HG03558 (cell line): ENCODE measurements at regions not wholly inside any gene's neighbourhood (a gene's known extent, or its start where the extent isn't known, plus 50 kb on each side); places are given as distances from the start of the nearest gene placed in this dataset.
"Not testable (repeated sequence)": the region's sequence is repeated elsewhere in the genome, so short reads cannot be mapped to it uniquely, and the experiment has no call there.

Experiments
- ATAC-seq: cut with Tn5 transposase; IDR thresholded peaks from one replicate; pipeline ENCODE4 v1.9.1; 2021; ENCODE audit warnings: moderate number of reproducible peaks; ENCODE audit not compliant: unreplicated experiment; ENCODE audit errors: extremely low read depth

DNA sequence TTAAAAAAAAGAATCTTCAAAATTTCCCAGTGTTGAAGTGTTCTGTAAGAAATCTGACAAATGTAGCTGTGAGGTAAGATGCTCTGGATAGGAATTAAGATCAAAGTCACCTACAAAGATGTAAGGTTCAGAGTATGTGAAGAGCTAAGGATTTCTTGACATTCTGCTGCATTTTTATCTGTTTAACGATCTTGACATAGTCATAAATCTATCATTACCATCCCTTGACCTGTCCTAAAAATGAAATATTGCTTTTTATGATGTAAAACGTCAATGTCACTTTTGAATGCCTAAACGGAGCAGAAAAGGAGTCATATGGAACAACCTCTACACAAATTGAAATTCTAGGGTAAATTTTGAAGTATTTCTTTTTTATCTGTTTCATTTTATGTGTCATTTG, 939.3 kb downstream of the CDH18 start:
- ATAC-seq = no peak

DNA sequence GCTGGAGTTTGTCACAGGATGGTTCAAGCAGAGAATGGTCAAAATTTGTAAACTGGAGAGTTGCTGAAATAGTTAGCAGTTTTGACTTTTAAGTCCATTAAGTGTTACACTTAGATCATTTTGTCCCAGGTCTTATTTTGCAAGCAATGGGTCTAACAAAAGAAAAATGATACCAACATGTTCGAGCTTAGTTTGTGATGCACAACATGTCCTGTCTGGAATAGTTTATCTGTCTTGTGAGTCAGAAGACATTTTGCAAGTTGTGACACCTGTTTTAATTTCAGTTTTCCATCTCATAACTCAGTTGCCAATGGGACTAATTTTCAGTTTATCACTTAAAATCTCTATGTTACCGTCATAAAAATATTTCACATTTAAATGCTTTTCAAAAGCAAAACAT, 929.8 kb downstream of the CDH18 start:
- ATAC-seq = no peak

DNA sequence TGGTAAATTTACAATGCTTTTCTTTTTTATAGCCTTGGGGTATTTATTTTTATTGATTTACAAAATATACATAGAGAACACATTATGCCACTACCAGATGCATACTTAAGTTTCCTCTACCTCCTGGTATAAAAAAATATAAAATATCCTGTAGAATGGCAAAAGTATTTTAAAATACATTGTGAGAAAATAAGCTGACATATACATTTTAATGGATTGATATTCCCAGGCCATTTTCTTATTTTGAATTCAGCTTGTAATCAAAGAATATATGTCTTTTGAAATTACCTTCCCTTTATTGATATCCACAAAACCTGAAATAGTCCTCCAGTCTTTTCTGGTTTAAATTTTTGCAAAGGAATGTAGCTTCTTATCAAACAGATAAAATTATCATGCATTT, 923.9 kb downstream of the CDH18 start:
- no peak for ATAC-seq

DNA sequence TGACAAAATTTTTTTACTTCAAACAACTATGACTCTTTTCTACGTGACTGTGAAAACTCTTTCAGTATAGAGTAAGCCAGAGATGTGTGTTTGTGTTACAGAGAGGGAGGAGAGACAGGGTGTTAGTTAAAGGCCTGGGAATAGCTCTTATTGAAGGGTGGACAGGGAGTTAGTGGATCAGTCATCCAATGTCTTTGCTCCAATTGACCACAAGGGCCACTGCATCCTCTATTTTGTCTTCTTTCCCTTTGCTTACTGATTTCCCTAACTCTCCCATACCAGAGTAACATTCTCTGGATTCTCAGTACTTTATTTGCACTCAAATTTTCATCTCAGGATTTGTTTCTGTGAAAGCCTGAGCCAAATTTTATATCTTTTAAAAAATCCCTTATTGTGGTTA, 920.3 kb downstream of the CDH18 start:
- ATAC-seq = no peak

DNA sequence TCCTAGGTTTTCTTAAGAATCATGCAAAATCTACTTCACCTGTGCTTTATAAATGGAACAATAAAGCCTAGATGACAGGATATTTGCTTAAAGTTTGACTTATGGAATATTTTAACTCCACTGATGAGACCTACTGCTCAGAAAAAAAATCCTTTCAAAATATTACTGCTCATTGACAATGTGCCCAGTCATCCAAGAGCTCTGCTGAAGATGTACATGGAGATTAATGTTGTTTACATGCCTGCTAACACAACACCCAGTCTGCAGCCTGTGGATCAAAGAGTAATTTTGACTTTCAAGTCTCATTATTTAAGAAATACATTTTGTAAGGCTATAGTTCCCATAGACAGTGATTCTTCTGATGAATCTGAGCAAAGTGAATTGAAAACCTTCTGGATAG, 889.6 kb downstream of the CDH18 start:
- ATAC-seq = no peak

DNA sequence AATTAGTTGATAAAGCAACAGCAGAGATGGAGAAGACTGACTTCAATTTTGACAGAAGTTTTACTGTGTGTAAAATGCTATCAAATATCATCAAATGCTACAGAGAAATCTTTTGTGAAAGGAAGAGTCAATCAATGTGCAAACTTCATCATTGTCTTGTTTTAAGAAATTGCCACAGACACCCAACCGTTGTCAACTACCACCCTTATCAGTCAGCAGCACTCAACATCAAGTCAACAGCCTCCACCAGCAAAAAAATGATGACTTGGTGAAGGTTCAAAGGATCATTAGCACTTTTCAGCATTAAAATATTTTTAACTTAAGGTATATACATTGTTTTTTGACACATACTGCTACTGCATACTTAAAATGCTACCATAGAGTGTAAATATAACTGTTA, 888.8 kb downstream of the CDH18 start:
- ATAC-seq = no peak

DNA sequence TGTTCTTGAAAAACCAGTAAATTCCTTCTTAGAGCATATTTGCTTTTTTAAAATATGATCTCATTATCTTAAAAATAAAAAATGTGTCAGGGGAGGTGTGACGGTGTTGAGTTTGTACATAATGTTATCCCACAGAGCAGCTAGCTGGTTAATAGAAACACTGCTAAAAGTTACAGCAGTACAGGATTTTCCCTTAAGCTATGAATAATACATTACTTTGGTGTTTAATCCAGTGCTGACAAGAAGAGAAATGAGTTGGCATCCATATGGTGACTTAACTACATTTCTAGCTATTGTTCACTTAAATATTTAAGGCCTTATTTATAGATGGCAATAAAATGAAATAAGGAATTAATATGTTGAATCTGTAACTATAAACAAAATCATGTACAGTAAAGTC, 883.1 kb downstream of the CDH18 start:
- ATAC-seq = no peak

DNA sequence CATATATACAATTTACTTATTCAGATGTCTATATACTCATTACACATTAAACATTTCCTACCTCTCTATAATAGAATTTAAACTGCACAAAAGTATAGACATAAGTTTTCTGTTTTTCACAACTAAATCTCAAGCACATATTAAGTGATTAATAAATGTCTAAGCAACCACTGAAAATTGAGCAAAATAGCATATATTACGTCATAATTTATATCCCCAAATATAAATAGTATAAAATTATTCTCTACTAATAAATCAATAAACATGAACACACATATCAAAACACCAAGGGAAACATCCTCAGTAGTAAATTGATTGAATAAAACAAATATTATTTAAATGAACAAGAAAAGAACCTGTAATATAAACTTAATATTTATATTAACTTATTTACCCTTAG, 865.1 kb downstream of the CDH18 start:
- no peak for ATAC-seq

DNA sequence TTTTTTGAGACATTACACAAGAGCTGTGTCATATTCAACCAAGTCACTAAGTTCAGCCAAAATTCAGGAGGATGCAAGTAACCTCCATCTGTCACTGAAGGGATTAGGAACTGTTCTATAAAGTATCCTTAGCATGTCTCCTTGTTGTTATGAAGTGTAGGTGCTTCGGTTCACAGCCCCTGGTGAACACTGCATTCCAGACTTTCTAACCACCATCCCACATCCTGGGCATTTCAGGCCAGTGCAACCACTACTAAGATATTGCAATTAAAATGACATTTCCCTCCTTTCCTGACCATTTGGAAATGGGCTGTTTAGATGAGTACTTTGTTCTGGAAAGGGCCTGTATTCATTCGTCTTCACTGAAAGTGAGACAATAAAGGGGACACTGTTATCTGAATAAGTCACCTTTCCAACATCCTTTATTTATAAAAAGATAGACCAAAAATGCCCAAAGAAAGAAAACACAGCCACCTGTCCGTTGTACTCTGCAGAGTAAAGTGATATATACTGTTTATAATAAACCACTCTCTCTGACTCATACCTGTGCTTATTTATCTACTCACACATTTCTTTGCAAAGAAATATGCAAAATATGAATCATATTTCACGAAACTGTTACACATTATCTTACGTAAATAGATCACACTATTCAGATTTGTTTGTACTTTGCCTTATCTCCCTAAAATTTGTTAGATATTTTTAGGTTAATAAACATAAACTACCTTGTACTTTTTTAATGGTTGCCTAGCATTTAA, 861.9 kb downstream of the CDH18 start:
- ATAC-seq = no peak

DNA sequence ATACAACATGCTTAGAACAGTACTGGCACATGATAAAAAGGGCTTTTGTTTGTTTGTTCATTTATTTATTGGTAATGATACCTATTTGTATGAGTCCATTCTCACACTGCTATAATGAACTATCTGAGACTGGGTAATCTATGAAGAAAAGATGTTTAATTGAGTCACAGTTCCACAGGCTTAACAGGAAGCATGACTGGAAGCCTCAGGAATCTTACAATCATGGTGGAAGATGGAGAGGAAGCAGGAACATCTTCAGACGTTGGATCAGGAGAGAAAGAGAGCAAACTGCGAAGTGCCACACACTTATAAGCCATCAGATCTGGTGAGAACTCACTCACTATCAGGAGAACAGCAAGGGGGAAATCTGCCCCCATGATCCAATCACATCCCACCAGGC, 847.7 kb downstream of the CDH18 start:
- ATAC-seq = no peak

DNA sequence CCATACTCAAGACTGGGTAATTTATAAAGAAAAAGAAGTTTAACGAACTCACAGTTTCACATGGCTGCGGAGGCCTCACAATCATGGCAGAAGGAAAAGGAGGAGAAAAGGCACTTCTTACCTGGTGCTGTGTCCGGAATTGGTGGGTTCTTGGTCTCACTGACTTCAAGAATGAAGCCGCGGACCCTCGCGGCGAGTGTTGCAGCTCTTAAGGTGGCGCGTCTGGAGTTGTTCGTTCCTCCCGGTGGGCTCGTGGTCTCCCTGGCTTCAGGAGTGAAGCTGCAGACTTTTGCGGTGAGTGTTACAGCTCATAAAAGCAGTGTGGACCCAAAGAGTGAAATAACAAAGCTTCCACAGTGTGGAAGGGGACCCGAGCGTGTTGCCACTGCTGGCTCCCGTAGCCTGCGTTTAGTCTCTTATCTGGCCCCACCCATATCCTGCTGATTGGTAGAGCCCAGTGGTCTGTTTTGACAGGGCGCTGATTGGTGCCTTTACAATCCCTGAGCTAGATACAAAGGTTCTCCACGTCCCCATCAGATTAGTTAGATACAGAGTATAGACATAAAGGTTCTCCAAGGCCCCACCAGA, 846.0 kb downstream of the CDH18 start:
- ATAC-seq = not testable (repeated sequence)

DNA sequence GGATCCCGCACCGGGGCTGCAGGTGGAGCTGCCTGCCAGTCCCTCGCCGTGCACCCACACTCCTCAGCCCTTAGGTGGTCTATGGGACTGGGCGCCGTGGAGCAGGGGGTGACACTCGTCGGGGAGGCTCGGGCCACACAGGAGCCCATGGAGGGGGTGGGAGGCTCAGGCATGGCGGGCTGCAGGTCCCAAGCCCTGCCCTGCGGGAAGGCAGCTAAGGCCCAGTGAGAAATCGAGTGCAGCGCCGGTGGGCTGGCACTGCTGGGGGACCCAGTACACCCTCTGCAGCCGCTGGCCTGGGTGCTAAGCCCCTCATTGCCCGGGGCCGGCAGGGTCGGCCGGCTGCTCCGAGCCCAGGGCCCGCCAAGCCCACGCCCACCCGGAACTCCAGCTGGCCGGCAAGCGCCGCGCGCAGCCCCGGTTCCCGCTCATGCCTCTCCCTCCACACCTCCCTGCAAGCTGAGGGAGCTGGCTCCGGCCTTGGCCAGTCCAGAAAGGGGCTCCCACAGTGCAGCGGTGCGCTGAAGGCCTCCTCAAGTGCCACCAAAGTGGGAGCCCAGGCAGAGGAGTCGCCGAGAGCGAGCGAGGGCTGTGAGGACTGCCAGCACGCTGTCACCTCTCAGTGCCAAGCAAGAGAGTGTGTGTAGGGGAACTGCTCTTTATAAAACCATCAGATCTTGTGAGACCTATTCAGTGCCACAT, 845.1 kb downstream of the CDH18 start:
- ATAC-seq = not testable (repeated sequence)

DNA sequence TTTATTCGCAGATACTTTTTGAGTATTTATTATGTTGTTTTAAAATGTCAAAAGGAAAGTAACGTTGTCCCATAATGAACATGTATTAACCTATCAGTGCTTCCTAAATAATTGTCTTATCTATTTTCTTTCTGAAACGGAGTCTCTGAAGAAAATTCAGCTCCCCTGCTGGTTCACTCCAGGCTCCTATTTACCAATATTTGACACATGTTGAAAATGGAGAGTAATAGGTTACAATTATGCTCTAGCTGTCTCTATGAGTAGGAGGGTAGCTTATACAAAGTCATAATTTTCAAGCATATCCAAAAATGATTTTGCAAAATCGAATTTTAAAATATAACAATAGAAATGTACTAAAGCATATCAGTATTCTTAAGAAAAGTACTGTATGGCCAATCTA, 844.1 kb downstream of the CDH18 start:
- ATAC-seq = no peak

DNA sequence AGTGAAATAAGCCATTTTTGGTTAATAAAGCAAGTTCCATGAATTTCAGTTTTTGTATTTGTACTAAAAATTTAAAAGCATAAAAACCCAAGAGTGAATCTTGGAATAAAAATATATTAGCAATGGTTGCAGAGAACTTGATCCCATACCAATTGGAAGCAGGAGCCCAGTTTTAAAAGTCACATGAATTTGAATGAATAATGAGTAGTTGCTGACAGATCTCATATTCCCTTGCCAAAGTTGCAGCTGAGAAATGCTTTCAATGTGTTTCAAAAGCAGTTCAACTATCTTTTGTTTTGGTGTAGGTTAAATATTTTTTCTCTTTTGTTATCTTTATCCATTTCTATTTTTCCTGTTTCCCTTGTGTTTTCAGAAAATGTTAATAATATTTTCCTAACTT, 818.6 kb downstream of the CDH18 start:
- ATAC-seq = no peak

DNA sequence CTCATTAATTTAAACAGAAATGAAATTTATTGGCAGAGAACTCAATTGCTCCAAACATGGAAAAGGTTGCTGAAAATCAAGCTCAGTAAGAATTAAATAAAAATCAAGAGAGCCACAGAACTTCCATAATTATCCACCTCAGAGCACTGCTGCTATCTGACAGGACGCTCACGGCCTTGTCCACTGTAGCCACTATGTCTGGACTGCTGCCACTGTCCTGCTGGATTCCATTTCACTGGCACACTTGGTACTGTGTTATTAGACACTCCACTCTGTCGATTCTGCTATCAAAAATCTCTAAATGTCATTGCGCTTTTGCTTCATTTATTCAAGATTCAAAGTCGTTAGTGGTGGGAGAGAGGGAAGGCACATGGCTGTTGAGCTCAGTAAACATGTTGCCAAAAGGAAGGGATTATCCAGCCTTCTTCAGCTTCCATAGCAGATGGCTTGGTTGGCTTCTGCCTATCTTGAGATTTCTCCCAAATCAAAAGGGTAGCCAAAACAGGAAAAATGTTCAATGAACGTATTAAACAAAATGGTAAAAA, 815.0 kb downstream of the CDH18 start:
- ATAC-seq = no peak

DNA sequence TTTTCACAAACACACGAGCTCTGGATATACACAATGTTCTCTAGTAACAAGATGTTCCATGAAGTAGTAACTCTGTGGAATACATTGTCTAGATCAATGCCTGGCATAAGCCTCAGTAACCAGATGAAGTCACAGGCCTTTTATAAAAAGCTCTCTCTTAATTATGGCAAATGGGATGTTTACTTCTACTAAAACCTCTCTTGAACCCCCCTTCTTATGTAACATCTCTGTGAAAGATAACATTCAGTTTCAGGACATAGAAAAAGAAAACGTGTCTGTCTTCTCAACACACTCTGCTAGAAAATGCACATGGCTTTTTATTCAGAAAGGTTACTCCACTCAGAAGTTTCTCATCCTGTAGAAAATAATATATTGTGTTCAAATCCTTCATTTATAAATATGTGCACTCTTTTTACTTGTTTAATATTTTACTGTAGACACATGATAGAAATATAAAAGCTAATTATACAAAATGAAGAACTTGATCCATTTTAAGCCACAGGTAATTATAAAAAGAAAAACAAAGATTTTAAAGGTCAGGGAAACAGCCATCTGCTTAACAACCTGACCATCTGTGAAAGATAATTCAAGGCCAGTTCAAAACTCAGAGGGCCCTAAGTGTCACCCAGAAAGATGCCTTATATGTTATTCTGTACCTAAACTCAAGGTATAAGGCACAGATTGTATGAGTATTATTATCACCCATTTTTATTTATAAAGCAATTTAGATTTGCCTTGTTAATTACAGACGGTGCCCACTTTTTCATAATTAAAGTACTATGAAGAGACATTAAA, 812.0 kb downstream of the CDH18 start:
- no peak for ATAC-seq

DNA sequence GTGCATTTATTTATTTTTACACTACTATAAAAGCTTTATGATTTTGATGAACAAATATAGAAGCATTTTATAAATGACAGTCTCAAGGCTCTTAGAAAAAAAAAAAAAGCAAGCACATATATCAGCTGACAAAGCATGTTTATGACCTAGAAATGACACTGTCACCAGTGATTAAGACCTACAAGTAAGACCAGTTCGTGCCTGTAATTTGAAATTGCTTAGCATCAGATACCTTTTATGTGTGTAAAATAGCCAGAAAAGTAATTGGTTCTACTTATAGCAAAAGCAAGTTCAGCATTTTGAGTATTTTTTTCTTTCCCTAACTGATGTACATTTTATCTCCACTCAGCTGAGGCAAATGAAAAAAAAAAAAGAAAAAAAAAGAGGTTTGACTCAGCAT, 808.4 kb downstream of the CDH18 start:
- no peak for ATAC-seq

DNA sequence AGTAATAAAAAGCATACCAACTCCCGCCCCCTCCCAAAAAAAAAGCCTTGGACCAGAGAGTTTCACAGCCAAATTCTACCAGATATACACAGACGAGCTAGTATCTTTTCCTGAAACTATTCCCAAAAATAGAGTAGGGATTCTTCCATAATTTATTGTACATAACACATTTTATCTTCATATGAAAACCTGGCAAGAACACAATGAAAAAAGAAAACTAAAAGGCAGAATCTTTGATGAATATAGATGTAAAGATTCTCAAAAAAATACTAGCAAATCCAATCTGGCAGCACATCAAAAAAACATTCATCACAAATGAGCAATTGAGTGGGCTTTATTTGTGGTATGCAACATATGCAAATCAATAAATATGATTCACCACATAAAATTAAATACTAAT, 798.8 kb downstream of the CDH18 start:
- ATAC-seq = no peak

DNA sequence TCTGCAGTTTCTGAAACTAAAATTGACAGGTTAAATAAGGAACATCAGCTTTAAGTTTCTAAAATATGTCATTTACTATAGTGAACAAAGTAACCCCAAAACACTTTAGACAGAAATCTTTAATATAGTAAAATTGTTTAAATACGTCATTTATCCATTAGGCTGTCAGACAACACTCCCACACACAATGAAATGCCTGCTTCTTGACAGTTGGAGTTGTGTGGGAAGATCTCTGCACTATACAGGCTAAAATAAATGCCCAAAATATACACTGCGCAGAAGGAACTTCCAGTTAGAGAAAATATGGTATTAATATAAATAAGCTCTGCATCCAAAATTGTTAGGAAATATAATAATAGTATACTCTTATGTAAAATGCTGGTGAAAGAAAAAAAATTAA, 794.4 kb downstream of the CDH18 start:
- ATAC-seq = no peak

DNA sequence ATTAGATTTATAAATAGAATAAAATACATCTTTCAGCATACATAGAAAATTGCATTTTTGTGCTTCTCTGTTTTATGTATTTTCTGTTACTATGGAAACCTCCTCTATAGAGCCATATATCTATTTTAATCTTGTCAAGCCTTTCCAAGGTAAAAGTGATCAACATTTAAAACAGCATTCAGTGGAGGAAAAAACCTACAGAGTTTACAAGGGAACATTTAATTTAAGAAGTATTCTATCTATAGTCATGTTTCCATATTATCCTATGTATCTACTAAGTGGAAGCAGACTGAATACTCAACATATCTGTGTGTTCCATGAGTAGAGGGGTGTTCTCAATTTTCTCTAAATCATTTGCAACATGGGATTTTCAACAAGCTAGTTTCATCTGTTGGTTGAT, 791.4 kb downstream of the CDH18 start:
- ATAC-seq = no peak

DNA sequence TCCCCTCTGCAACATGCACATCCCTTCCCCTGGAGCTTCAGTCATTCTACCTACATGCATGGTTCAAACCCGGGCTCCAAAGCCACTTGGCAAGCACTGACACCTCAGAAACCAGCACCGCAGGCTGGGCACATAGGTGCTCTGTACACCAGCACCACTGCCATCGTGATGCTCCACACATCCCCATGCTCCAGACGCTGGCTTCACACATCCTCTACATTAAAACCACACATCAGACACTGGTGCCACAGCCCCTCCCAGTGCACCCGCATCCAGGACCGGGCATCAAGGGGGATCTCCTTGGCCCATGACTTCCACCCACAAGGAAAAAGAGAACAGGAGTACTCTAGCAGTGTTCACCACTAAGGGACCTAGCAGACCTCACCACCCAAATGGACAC, 787.7 kb downstream of the CDH18 start:
- ATAC-seq = no peak
